DND-41 (cell line): ENCODE measurements at regions not wholly inside any gene's neighbourhood (a gene's known extent, or its start where the extent isn't known, plus 50 kb on each side); places are given as distances from the start of the nearest gene placed in this dataset.

ENCODE experiments used
- EZH2 ChIP-seq: IDR thresholded peaks from 3 replicates; pipeline ENCODE4 v1.6.1; 2012; ENCODE audit warnings: borderline replicate concordance, low read depth, mild to moderate bottlenecking, moderate library complexity, low read length, inconsistent platforms; ENCODE audit not compliant: severe bottlenecking
- TF ChIP-seq, protein P1 (sequence below): IDR thresholded peaks from 2 replicates; pipeline ENCODE4 v1.5.1; 2012; ENCODE audit warnings: borderline replicate concordance, low read length, moderate library complexity, mild to moderate bottlenecking; ENCODE audit not compliant: poor library complexity, severe bottlenecking; ENCODE audit errors: extremely low read depth

DNA sequence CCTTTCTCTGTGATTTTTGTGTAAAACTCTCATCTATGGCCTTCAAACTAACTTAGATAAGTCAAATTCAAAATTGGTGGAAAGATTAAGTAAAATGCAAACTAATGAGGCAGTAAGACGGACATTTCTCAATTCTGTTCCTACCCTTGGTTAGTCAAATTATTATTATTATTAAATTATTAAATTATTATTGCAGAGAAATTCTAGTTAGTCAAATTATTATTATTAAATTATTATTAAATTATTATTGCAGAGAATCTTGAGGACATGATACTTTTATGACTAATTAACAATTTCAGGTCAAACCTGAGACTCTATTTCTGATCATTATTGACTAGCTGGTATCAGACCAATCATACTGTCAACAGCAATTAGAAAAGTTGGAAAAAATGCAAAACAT, 845.0 kb upstream of the NECTIN3 start:
- TF ChIP-seq, protein P1, sequence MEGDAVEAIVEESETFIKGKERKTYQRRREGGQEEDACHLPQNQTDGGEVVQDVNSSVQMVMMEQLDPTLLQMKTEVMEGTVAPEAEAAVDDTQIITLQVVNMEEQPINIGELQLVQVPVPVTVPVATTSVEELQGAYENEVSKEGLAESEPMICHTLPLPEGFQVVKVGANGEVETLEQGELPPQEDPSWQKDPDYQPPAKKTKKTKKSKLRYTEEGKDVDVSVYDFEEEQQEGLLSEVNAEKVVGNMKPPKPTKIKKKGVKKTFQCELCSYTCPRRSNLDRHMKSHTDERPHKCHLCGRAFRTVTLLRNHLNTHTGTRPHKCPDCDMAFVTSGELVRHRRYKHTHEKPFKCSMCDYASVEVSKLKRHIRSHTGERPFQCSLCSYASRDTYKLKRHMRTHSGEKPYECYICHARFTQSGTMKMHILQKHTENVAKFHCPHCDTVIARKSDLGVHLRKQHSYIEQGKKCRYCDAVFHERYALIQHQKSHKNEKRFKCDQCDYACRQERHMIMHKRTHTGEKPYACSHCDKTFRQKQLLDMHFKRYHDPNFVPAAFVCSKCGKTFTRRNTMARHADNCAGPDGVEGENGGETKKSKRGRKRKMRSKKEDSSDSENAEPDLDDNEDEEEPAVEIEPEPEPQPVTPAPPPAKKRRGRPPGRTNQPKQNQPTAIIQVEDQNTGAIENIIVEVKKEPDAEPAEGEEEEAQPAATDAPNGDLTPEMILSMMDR = no peak
- TF ChIP-seq EZH2 = no peak
